AG09319 (cell line): ENCODE measurements at regions not wholly inside any gene's neighbourhood (a gene's known extent, or its start where the extent isn't known, plus 50 kb on each side); places are given as distances from the start of the nearest gene placed in this dataset.
A peak's percentile ranks its signal among the peaks of the same experiment; 100 is the strongest.
"Not testable (repeated sequence)": the region's sequence is repeated elsewhere in the genome, so short reads cannot be mapped to it uniquely, and the experiment has no call there.

ENCODE experiments used
- DNase-seq: peaks from one replicate; pipeline ENCODE4 v3.0.0-alpha.2; 2010; ENCODE audit warnings: low read depth; ENCODE audit errors: extremely low read depth
- CTCF ChIP-seq: IDR thresholded peaks from 2 replicates; pipeline ENCODE4 v1.5.1; 2011; ENCODE audit warnings: low read depth, mild to moderate bottlenecking, inconsistent platforms, low read length, moderate library complexity

GRCh38 chr21:15966651-15967050, 236.9 kb downstream of the USP25 start:
- DNase-seq, result no peak
- TF ChIP-seq CTCF, result no peak

GRCh38 chr21:15967661-15968060, 237.9 kb downstream of the USP25 start:
- no peak for TF ChIP-seq CTCF
- DNase-seq, result no peak

GRCh38 chr21:15968776-15969310, 239.1 kb downstream of the USP25 start:
- DNase-seq, result no peak
- TF ChIP-seq CTCF, result no peak

- no peak for DNase-seq
- TF ChIP-seq CTCF, result peak; percentile 36
Measured at GRCh38 chr21:15976807-15977206, 247.0 kb downstream of the USP25 start.

GRCh38 chr21:15978215-15978738, 248.5 kb downstream of the USP25 start:
- DNase-seq, result no peak
- TF ChIP-seq CTCF, result no peak

- DNase-seq, result not testable (repeated sequence)
Measured at GRCh38 chr21:15979493-15979892, 249.7 kb downstream of the USP25 start.

- no peak for TF ChIP-seq CTCF
- no peak for DNase-seq
Measured at GRCh38 chr21:15986277-15986676, 256.5 kb downstream of the USP25 start.

- no peak for TF ChIP-seq CTCF
- DNase-seq, result no peak
Measured at GRCh38 chr21:15992171-15992570, 262.4 kb downstream of the USP25 start.
